ENCODE measurements at regions not wholly inside any gene's neighbourhood (a gene's known extent, or its start where the extent isn't known, plus 50 kb on each side); places are given as distances from the start of the nearest gene placed in this dataset.

DNA sequence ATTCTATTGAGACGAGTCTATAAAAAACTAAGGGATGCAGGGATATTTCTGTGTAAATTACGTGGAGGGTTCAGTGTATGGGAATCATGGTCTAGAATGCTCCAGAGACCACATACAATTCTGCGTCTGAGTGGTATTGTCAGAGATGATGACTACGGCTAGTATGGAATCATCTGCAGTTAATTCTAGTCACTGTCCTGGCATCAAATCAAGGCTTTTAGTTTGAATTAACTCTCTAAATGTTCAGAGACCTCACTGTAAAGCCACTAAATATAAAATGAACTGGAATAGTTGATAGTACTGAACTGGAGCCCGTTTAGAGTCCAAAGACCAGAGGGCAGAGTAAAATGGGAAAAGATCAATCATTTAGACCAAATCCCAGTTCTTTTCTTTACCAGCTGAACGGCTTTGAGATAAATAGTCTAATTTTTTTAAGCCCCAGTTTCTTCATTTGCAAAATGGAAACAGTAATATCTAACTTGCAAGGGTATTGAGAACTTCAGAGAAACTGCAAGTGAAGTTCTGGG, 599.8 kb downstream of the EBF1 start:
- no peaks in the 10 kb centered on the region for H4K20me1 ChIP-seq (ENCODE audit: insufficient read depth, low read length)
- in situ Hi-C loops (cut with HindIII; ENCODE audit: extremely low pct_ligation_motif_present, low pct_unique_long_range_greater_than_20kb) (no loop called here), intact Hi-C loops (cut with micrococcal nuclease; ENCODE audit: unreplicated experiment) (no loop called here)
- no peaks in the 10 kb centered on the region for H3K4me1 ChIP-seq (ENCODE audit: insufficient read depth, low read length)
- no peaks in the 10 kb centered on the region for H3K36me3 ChIP-seq (replicated peaks in 1 of 2; ENCODE audit: control insufficient read depth in 1 of 2, insufficient read depth in 2 of 2, low read length in 2 of 2)
- FAIRE-seq (no peak), ATAC-seq (no peak), DNase-seq (ENCODE audit: low spot score) (no peak)
- no peaks in the 10 kb centered on the region for H3K79me2 ChIP-seq (ENCODE audit: insufficient read depth, low read length)
- WGBS (ENCODE audit: low lambda C conversion rate): 29% methylated on average over 6 of the region's 6 CpGs
- H3K9ac ChIP-seq (ENCODE audit: insufficient read depth, low read depth, low read length): no peak overlapping the region
- no peaks in the 10 kb centered on the region for H3K27me3 ChIP-seq (ENCODE audit: control insufficient read depth in 1 of 2, insufficient read depth in 2 of 2, low read length in 2 of 2)
- H3K27ac ChIP-seq (ENCODE audit: extremely low read length, insufficient read depth, low read length): no peak overlapping the region
- POLR2A ChIA-PET: no interaction called here
- BruUV-seq (replicated peaks): no TSS peak
- CTCF ChIA-PET (ENCODE audit: low intra/inter-chr PET ratio, low total read pairs): no interaction called here
- no peak overlapping the region for H3K4me3 ChIP-seq (replicated peaks in 1 of 3; ENCODE audit: insufficient read depth in 1 of 3, low read depth in 2 of 3, low read length in 3 of 3)
- H3K4me2 ChIP-seq (ENCODE audit: low read depth, low read length): no peak overlapping the region
- peaks cover 8% of the 10 kb centered on the region; the same call in 1 of the 2 replicates for H3K9me3 ChIP-seq (ENCODE audit: low read length)
- no peak overlapping the region for H2AFZ ChIP-seq (ENCODE audit: low read length)
- TF ChIP-seq KMT2B (CRISPR knock-in tag; IDR thresholded peaks at IDR 0.05) (no peak), ZNF414 (CRISPR knock-in tag; IDR thresholded peaks at IDR 0.05) (no peak), ZNF275 (CRISPR knock-in tag; IDR thresholded peaks at IDR 0.05; ENCODE audit: borderline replicate concordance) (no peak), ELF1 (CRISPR knock-in tag; IDR thresholded peaks at IDR 0.05) (no peak), PRPF4 (IDR thresholded peaks at IDR 0.05; ENCODE audit: low read depth, low read length, poor library complexity, severe bottlenecking) (no peak), KAT8 (CRISPR knock-in tag; IDR thresholded peaks at IDR 0.05) (no peak), TRIM22 (IDR thresholded peaks at IDR 0.05) (no peak)
- TF ChIP-seq, protein P1, sequence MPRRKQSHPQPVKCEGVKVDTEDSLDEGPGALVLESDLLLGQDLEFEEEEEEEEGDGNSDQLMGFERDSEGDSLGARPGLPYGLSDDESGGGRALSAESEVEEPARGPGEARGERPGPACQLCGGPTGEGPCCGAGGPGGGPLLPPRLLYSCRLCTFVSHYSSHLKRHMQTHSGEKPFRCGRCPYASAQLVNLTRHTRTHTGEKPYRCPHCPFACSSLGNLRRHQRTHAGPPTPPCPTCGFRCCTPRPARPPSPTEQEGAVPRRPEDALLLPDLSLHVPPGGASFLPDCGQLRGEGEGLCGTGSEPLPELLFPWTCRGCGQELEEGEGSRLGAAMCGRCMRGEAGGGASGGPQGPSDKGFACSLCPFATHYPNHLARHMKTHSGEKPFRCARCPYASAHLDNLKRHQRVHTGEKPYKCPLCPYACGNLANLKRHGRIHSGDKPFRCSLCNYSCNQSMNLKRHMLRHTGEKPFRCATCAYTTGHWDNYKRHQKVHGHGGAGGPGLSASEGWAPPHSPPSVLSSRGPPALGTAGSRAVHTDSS (CRISPR knock-in tag; conservative IDR thresholded peaks at IDR 0.05): no peak
- TF ChIP-seq, protein P2, sequence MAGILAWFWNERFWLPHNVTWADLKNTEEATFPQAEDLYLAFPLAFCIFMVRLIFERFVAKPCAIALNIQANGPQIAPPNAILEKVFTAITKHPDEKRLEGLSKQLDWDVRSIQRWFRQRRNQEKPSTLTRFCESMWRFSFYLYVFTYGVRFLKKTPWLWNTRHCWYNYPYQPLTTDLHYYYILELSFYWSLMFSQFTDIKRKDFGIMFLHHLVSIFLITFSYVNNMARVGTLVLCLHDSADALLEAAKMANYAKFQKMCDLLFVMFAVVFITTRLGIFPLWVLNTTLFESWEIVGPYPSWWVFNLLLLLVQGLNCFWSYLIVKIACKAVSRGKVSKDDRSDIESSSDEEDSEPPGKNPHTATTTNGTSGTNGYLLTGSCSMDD (CRISPR knock-in tag; IDR thresholded peaks at IDR 0.05): no peak
- TF ChIP-seq, protein P3, sequence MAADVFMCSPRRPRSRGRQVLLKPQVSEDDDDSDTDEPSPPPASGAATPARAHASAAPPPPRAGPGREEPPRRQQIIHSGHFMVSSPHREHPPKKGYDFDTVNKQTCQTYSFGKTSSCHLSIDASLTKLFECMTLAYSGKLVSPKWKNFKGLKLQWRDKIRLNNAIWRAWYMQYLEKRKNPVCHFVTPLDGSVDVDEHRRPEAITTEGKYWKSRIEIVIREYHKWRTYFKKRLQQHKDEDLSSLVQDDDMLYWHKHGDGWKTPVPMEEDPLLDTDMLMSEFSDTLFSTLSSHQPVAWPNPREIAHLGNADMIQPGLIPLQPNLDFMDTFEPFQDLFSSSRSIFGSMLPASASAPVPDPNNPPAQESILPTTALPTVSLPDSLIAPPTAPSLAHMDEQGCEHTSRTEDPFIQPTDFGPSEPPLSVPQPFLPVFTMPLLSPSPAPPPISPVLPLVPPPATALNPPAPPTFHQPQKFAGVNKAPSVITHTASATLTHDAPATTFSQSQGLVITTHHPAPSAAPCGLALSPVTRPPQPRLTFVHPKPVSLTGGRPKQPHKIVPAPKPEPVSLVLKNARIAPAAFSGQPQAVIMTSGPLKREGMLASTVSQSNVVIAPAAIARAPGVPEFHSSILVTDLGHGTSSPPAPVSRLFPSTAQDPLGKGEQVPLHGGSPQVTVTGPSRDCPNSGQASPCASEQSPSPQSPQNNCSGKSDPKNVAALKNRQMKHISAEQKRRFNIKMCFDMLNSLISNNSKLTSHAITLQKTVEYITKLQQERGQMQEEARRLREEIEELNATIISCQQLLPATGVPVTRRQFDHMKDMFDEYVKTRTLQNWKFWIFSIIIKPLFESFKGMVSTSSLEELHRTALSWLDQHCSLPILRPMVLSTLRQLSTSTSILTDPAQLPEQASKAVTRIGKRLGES (CRISPR knock-in tag; IDR thresholded peaks at IDR 0.05; ENCODE audit: borderline replicate concordance): no peak
- TF ChIP-seq, protein P4, sequence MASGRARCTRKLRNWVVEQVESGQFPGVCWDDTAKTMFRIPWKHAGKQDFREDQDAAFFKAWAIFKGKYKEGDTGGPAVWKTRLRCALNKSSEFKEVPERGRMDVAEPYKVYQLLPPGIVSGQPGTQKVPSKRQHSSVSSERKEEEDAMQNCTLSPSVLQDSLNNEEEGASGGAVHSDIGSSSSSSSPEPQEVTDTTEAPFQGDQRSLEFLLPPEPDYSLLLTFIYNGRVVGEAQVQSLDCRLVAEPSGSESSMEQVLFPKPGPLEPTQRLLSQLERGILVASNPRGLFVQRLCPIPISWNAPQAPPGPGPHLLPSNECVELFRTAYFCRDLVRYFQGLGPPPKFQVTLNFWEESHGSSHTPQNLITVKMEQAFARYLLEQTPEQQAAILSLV (CRISPR knock-in tag; IDR thresholded peaks at IDR 0.05; ENCODE audit: borderline replicate concordance): no peak
- TF ChIP-seq, protein P5, sequence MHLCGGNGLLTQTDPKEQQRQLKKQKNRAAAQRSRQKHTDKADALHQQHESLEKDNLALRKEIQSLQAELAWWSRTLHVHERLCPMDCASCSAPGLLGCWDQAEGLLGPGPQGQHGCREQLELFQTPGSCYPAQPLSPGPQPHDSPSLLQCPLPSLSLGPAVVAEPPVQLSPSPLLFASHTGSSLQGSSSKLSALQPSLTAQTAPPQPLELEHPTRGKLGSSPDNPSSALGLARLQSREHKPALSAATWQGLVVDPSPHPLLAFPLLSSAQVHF (CRISPR knock-in tag; IDR thresholded peaks at IDR 0.05): no peak
